SKM-1 (cell line): ENCODE measurements at regions not wholly inside any gene's neighbourhood (a gene's known extent, or its start where the extent isn't known, plus 50 kb on each side); places are given as distances from the start of the nearest gene placed in this dataset.
"Not testable (repeated sequence)": the region's sequence is repeated elsewhere in the genome, so short reads cannot be mapped to it uniquely, and the experiment has no call there.

ENCODE experiments used
- DNase-seq: peaks from one replicate; lab custom pipeline; 2025; ENCODE audit not compliant: unreplicated experiment; lab: John Stamatoyannopoulos, UW

DNA sequence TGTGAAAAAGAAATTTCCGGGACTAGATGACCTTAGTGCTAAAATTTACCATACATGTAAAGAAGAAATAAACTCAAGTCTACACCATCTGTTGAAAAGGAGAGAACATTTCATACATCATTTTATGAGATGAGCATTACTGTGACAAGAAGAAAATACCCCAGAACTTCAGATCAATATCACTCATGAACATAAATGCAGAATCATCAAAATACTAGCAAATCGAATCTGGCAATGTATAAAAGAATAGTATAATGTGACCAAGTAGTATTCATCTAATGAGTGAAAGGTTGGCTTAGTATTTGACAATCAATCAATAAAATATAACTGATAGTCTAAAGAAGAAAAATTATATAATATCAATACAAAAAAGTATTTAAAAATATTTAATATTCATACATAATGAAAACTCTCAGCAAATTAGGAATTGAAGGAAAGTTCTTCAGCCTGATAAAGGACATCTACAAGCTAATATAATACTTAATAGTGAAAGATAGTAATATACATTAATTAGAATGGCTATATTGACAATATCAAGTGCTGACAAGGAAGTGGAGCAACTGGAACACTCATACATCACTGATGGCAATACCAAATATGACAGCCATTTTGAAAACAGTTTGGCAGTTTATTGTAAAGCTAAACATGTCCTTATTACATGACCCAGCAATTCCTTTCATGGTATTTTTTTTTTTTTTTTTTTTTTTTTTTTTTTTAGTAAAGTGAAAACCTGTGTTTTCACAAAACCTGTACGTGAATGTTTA is 231.4 kb upstream of the ZEB2 start:
- DNase-seq, result no peak

DNA sequence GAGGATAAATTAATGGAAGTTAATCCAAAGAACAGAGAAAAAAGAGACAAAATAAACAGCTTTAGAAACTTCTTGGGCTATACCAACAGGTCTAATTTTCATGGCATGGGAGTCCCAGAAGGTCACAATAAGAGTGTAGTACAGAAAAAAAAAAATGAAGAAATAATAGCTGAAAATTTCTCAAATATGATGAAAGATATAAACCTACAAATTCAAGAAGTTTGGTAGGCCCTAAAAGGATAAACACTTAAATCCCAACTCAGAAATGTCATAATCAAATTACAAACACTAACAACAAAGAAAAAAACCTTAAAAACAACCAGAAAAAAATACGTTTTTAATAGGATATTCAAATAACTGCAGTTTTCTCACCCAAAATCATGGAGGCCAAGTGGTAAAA is 229.3 kb upstream of the ZEB2 start:
- no peak for DNase-seq

DNA sequence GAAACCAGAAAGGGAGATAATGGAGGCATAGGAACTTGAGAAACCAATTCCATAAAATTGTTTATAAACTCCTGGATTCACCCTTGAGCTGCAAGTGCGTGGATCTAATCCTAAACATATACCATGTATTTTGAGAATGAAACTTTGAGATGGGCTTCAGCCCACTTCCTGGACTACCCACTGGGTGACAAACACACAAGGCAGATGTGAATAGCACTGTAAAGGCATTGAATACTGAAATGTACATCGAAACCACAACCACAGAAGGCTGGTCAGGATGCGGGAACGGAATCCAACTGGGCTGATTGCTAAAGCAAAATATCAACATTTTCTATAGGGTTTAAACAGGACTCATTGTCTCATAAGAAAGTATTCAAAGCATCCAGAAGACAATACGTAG is 228.5 kb upstream of the ZEB2 start:
- DNase-seq, result no peak

GRCh38 chr2:144747571-144747970 is 227.7 kb upstream of the ZEB2 start:
- DNase-seq, result no peak

DNA sequence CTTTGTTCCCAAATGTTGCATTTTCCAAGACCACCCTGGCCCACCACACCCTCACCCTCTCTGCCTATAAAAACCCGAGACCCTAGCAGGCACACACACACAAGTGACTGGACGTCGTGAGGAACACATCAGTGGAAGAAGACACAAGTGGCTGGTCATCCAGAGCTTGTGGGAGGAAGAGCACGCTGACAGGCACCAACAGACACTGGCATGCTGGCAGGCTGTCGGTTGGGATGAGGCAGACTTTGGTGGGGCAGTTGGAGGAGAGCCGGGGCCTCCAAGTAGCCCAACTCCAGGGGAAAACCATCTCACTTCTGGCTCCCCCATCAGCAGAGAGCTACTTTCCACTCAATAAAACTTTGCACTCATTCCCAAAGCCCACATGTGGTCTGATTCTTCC is 225.5 kb upstream of the ZEB2 start:
- no peak for DNase-seq

GRCh38 chr2:144738749-144739148 is 218.8 kb upstream of the ZEB2 start:
- no peak for DNase-seq

- DNase-seq, result no peak
These were observed 210.8 kb upstream of the ZEB2 start for GRCh38 chr2:144730711-144731110.

GRCh38 chr2:144724460-144724859 is 204.5 kb upstream of the ZEB2 start:
- DNase-seq, result not testable (repeated sequence)

DNA sequence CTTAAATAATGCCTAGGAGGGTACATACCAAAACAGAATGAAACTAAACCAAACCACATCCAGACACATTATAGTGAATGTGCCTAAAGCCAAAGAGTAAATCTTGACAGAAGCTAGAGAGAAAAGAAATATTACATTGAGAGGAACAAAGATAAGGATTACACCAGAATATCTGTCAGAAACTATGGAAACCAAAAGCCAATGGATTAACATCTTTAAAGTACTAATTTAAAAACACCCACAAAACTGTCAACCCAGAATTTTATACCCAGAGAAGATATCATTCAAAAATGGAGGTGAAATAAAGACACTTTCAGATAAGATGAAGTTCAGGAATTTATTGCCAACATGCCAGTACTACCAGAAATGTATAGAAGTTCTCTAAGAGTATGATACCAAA is 198.5 kb upstream of the ZEB2 start:
- DNase-seq, result no peak

DNA sequence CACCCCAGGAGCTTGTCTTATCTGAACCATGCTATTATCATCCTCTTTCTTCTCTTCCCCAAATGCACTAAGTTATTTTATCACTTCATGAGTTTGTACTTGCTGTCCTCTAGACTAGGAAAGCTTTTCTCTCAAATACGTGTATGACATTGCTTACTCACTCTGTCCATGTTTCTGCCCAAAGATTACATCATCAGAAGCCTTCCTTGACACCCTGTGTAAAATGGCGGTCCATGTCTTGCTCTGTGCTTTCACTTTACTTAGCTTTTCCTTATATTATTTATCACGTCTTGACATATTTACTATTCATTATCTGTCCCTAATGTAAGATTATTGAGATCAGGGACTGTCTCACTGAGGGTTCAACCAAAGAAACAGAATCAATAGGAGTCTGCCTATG is 196.1 kb upstream of the ZEB2 start:
- DNase-seq, result no peak

GRCh38 chr2:144713410-144713809 is 193.5 kb upstream of the ZEB2 start:
- no peak for DNase-seq

DNA sequence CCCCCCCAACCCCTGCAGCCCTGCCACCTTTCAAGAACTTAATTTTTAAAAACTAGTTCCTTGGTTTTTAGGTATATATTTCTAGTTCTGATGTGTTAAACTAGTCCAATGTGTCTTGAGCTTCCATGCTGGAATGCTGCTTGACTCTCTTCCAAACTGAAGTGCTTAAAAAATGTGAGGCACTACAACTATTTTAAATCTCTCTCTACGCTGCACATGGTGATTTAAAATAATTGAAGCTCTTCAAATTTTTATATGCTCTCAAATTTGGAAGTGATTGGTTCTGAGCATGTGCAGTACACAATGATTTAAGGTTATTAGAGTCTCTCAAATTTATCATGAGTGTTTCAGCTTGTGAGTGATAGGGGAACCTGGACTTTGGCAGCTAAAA is 192.6 kb upstream of the ZEB2 start:
- no peak for DNase-seq

- no peak for DNase-seq
These were observed 192.0 kb upstream of the ZEB2 start for GRCh38 chr2:144711630-144712549.

- no peak for DNase-seq
These were observed 191.2 kb upstream of the ZEB2 start for GRCh38 chr2:144711084-144711483.

- DNase-seq, result no peak
These were observed 188.7 kb upstream of the ZEB2 start for GRCh38 chr2:144708626-144709025.

- DNase-seq, result no peak
These were observed 187.9 kb upstream of the ZEB2 start for GRCh38 chr2:144707736-144708326.

- DNase-seq, result no peak
These were observed 186.7 kb upstream of the ZEB2 start for GRCh38 chr2:144706647-144707046.

DNA sequence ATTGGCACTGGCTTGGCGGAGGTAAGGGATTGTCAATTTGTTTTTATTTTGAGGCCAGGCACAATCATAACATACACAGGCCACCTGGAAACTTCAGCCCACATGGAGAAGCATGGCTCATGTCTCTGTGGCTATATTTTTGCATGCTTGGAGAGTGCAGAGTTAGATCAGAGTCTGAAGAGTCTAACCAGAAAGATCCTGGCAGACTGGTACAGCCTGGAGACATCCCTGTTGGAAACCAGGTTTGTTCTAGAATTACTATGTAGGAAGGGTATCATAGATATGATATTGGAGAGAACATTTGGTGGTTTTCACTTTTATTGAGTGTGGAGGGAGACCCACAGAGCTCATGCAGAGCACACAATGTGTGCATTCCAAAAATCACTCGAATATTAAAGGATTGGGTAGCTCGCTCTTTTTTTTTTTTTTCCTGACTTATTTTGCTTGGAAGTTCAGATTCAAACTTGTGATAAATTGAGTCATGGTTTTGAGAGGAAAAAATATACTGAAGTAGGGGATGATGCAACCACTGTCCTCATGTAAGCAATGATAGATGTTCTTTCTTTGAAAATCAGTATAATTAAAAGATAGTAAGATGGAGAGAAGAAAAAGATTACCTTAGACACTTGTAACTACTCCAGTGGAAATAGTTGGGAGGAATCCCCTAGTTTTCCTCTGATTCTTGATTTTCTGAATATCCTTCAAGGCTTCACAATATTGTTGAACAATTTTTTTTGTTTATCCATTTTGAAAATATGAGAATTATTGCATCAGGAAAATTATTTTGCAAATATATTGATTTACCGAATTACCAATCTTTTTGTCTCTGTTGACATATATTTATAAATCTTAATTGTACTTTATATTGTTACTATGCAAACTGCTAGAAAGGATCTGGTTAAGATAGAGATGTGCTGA is 185.7 kb upstream of the ZEB2 start:
- DNase-seq, result no peak

GRCh38 chr2:144704709-144705095 is 184.8 kb upstream of the ZEB2 start:
- no peak for DNase-seq

DNA sequence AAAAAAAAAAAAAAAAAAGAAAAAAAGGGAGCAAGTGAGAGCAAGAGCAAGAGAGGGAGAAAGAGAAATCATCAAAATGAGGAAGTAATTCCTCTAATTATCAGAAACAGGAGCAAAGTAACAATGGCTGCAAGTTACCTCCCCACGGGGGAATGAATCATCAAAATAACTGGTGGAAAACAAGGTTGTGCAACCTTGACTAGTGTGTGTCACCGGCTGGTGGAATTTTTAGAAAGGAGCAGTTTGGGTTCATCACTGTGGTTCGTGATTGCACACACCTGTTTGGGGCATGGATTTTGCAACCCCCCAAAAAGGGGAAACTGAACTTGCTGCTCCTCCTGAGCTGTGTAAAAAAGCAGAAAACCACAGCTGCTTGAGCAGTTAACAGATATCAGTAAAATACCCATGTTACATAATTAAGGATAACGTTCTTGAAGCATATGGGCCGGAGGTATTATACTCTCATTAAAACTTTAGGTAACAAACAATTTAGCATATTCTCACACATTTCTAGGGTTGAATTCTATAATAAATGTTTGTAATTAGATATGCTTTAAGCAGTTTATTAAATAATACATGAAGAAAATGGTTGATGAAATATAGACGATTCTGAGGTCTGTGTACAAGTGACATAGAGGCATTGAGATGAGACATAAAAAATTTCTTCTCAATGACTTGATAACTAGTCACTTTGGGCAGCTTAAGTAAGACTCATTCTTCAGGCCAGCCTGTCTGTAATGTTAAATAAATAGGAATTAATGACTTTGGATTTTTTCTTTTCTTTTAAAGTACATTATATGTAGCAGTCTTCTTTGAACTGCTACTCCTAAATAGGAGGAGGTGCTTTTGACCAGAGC is 184.2 kb upstream of the ZEB2 start:
- DNase-seq, result peak; percentile 98
